Ramos (cell line): ENCODE measurements at regions not wholly inside any gene's neighbourhood (a gene's known extent, or its start where the extent isn't known, plus 50 kb on each side); places are given as distances from the start of the nearest gene placed in this dataset.
"Not testable (repeated sequence)": the region's sequence is repeated elsewhere in the genome, so short reads cannot be mapped to it uniquely, and the experiment has no call there.

Experiments
- in situ Hi-C: fragments of 300-500 bp; cut with MboI; formaldehyde crosslinking; loops from one replicate; pipeline ENCODE4 v1.14.3; 2022; ENCODE audit warnings: low sequenced_read_pairs; ENCODE audit not compliant: unreplicated experiment

GRCh38 chr5:90289837-90290236 lies 119.7 kb downstream of the CETN3 start:
- in situ Hi-C loops: no loop called here

DNA sequence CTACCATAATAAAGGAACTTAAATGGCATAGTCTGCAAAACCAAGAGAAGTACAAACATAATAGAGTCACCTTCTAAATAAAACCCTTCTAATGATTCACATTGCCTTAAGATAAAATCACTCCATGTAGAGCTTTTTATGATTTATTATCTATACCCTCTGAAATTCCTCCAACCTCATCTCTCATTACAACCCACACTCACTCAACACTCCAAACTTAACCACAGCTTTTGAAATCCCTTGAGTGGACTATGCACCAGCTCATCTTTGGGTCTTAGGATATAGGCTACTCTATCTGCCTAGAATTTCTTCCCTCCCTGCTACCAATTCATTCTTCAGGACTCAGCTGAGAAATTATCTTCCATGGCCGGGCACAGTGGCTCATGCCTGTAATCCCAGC lies 122.5 kb downstream of the CETN3 start:
- in situ Hi-C loops: no loop called here

- in situ Hi-C loops: no loop called here
Observed at GRCh38 chr5:90285581-90285980, 124.0 kb downstream of the CETN3 start.

- in situ Hi-C loops: no loop called here
Observed at GRCh38 chr5:90284375-90284774, 125.2 kb downstream of the CETN3 start.

- in situ Hi-C loops: no loop called here
Observed at GRCh38 chr5:90279091-90279490, 130.5 kb downstream of the CETN3 start.

- in situ Hi-C loops: loop anchor here (25.0 kb wide), 1 partner anchor 1562 kb away; no protein-coding TSS in a partner anchor
Observed at GRCh38 chr5:90274216-90274615, 135.3 kb downstream of the CETN3 start.

DNA sequence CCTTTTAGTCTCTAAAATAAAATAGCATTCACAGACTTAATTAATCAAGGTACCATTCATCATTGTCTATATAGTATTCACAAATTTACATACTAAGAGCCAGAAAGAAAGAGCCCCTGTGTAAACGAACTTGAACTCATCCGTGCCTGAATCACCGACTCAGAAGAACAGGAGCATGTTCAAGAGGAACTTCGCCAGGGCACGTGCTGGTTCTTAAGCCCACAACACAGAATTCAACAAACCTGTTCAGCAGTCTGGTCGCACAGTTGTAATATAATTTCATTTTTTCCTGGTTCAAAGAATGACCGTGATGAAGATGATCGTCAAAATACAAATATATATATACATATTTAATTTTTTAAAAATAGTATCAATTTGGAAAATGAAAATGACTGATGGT lies 141.9 kb downstream of the CETN3 start:
- in situ Hi-C loops: loop anchor here (25.0 kb wide), 1 partner anchor 1555 kb away; no protein-coding TSS in a partner anchor

DNA sequence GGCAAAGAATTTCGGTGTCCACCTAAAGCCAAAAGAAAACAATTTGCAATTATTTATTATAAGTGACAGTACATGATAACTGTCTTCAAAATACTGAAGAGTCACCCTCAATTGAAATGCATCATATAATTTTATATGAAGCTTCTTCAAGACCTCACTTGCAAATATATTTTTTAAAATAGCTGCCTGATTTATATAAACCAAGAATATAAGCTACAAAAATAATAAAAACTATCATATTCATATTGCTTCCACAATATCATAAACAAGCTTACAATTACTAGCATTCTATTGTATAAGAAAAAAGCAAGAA lies 144.1 kb downstream of the CETN3 start:
- in situ Hi-C loops: loop anchor here (25.0 kb wide), 1 partner anchor 1553 kb away; no protein-coding TSS in a partner anchor

DNA sequence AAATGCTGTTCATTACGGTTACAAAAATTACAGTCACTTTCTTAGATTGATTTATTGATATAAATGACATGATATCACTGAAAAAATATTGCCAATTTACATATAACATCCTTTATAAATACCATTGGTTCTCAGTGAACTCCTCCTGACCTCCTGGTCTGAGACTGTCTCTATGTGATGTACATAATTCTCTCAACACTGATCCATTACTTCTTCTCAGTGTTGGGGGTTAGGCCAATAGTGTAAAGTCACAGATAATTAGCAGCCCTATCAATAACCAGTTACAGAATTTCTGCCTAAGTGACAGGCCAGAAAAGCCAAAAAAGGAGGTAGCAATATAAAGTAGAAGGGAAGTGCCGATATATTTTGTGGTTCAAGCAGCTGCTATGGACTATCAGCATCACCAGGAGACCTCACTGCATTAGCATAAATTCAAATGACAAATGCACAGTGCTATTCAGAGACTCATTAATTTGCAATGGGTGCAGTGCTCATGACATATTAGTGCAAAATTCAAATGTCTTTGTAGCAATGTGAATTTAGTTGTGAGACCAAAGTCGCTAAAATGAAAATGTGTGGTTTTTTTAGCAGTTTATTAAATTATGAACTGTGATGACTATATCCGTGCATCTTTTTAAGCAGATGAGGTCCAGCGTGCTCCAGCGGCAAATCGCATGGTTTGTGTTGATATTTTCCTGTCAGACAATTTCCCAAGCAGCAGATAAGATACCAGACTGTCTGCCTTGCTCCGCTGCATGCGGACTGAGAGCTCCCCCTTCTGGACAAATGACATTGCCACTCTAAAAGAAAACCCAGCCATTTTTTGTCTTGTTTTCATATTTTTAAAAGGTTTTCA lies 144.6 kb downstream of the CETN3 start:
- in situ Hi-C loops: loop anchor here (25.0 kb wide), 1 partner anchor 1553 kb away; no protein-coding TSS in a partner anchor

DNA sequence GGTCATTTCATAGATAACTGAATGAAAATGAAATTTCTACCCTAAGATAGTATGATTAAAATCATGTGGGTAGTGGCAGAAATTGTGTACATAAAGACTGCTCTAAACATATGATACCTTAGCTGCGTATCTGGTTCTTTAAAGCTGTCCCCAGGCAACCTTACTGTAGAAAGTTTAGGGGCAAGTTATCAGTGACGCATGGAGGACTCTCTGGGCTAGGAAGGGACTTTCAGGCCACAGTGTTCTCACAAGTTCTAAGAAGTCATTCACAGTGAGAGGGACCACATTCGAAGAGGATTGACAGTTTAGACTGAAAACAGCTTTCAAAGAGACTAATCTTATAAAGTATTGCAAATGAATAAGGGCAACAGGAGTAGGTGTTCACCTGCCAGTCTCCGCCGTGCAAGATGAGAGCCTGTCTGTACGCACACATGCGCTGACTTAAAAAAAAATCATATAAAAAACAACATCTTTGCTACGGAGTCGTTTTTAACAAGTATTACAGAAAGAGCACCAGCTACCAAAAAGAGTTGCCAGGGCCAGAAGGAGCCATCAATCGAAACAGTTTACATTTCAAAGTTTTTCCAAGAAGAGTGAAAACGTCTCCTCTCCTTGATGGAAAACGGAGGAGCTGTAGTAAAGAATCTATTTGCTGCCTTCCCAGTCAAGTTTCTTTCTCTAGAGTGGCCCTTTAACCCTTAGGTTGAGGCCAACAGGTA lies 146.3 kb downstream of the CETN3 start:
- in situ Hi-C loops: loop anchor here (25.0 kb wide), 1 partner anchor 1551 kb away; no protein-coding TSS in a partner anchor

GRCh38 chr5:90251447-90251846 lies 158.1 kb downstream of the CETN3 start:
- in situ Hi-C loops: loop anchor here (25.0 kb wide), 1 partner anchor 1539 kb away; no protein-coding TSS in a partner anchor

DNA sequence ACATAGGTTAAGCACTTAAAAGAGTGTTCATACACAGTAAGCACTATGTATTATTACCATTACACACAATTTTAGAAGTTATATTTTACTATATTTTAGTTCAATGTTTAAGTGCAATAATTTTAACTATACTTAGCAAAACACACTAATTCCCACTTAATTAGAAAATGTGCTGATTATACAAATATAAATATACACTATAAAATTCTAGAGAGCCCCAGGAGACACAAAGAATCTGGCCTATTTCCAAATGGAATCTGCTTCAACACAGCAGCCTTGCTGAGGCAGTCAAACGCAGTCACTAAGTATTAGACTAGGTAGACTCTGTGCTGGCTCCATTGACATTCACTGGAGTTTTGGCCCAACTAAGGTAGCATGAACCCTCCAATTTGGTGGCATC lies 160.9 kb downstream of the CETN3 start:
- in situ Hi-C loops: no loop called here

- in situ Hi-C loops: not testable (repeated sequence)
Observed at GRCh38 chr5:90243848-90244247, 165.7 kb downstream of the CETN3 start.

DNA sequence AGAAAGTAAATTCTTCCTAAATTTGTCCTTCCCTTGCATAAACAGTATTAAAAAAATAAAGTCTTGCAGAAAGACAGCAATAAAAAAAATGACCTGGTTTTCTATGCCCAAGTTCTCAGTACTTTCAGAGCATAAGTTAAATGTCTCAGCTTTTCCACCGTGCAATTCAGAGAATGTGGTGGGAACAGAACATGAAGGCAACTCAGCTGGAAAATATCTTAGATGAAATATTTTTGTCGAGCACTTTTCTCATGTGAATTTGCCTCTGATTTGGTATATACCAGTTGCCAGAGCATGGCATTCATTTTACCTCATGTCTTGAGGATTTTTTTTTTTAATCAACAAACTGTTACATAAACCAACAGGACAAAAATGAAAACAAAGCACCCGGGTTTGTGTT lies 176.1 kb downstream of the CETN3 start:
- in situ Hi-C loops: no loop called here

- in situ Hi-C loops: no loop called here
Observed at GRCh38 chr5:90231688-90232087, 177.9 kb downstream of the CETN3 start.

DNA sequence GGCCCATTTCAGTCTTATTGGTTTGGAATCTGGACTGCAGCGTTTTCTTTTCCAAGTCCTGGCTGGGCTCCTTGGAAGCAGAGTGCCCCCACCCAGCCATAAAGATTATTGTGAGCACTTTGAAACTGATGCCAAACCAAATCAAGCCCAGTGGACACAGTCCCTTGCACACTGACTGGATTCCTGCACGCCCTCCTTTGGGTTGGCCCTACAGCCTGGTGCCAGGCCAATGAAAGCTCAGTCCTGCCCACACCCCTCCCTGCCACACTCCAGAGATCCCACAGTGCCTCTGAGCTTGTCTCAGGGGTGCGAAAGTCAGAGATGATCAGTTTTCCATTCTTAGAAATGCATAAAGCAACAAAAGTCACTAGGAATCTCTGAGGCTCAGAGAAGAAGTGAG lies 181.9 kb downstream of the CETN3 start:
- in situ Hi-C loops: no loop called here

DNA sequence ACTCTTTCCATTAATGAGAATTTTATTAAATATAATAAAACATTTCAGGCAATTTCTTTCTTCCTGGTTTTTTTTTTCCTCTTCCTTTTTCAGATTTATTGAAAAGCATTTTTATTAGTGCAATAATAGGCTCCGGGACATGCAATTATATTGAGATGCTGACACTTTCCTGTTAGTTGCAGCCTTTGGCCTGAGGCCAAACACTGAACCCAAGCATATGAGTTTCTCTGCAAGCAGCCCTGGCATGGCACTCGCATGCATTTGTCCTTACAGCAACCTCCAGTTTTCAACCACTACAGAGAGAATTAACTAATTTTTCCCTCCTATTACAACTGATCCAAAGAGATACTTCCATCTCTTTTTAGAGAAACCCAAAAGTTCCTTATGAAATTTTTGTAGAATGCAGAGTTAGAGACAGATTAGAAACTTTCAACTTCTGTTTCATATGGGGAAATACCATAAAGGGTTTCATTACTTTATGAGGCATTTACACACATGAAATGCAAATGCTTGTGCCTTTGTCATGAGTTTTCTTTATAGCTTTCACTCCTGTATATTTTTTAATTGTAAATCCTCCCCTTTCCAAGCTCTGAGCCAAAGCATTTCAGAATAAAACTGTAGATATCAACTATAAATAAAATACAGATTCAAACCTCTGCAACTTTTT lies 183.0 kb downstream of the CETN3 start:
- in situ Hi-C loops: no loop called here

DNA sequence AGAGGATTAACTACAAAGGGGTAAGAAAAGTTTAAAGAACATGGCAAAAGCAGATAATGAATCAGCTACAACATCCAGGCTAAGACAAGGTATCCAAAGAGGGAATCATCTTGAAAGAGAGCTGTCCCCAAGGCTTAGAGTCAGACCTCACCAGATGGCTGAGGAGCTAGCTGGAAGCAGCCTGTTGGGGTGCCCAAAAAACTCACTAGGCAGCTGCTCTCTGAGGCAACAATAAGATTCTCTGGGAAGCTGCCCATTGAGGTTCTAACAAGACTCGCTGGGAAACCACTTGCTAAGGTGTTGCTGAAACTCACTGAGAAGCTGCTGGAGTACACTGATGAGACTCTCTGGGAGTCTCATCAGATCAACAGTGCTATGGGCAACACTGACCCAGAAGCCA lies 185.2 kb downstream of the CETN3 start:
- in situ Hi-C loops: no loop called here

DNA sequence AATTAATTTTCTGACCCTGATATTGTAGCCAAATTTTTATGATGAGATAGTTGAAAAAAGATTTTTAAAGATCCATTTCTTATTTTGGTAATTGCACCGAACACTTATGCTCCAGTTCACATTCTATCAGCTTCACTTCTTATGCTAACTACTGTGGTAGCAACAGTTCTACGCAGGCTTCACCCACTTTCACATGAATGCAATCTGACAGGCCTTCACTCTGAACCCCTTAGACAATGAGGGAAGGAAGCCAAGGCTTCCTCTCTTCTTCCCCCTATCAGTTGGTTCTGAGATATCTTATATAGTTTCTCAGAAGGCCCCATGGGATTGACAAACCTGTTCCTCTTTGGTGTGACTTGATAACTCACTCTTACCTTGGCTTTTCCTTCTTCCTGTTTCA lies 185.8 kb downstream of the CETN3 start:
- in situ Hi-C loops: no loop called here

DNA sequence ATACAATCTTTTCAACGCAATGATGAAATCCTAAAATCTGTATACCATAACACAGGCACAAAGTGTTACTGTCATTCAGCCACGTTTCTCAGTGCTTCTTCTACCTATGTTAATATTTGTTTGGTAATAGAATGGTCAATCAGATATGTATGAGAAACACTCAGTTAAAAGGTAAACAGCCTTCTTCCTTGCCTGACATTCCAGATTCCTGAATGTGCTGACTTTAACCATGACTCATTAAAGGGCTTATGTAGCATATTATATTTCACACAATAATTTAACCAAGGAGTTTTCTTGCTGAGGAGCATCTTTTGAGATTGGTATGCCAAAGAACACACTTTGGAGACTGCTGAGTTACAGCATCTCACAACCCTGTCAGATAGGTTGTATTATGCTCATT lies 187.6 kb downstream of the CETN3 start:
- in situ Hi-C loops: no loop called here

- in situ Hi-C loops: no loop called here
Observed at GRCh38 chr5:90220554-90220953, 189.0 kb downstream of the CETN3 start.
